ENCODE measurements at regions not wholly inside any gene's neighbourhood (a gene's known extent, or its start where the extent isn't known, plus 50 kb on each side); places are given as distances from the start of the nearest gene placed in this dataset.

GRCh38 chr9:13902286-13903066 is 411.5 kb downstream of the NFIB start:
- no peak for TF ChIP-seq EZH2phosphoT487 (IDR thresholded peaks at IDR 0.05; ENCODE audit: insufficient read depth, low read depth)
- TF ChIP-seq EZH2 (IDR thresholded peaks at IDR 0.05; ENCODE audit: insufficient read depth, poor library complexity, severe bottlenecking) = no peak

Data from GM23248 (cell line).